ENCODE measurements at regions not wholly inside any gene's neighbourhood (a gene's known extent, or its start where the extent isn't known, plus 50 kb on each side); places are given as distances from the start of the nearest gene placed in this dataset.

GRCh38 chr7:46512891-46513413 lies 591.9 kb upstream of the IGFBP3 start:
- Histone ChIP-seq H3K4me3 (ENCODE audit: low read depth, low read length) (no peak overlapping the region), H3K79me2 (ENCODE audit: control insufficient read depth, insufficient read depth, low read length, poor library complexity) (no peaks in the 10 kb centered on the region), H3K23ac (ENCODE audit: low read length) (no peak overlapping the region), H2BK120ac (ENCODE audit: insufficient read depth, low read length, poor library complexity) (no peak overlapping the region), H3K4me2 (ENCODE audit: low read length) (no peak overlapping the region), H2AK5ac (ENCODE audit: low read length) (no peak overlapping the region), H3K18ac (ENCODE audit: low read length) (no peak overlapping the region), H3K4ac (ENCODE audit: low read depth, low read length) (no peak overlapping the region), H2AFZ (ENCODE audit: insufficient read depth, low read length, poor library complexity) (no peak overlapping the region), H3K36me3 (ENCODE audit: control insufficient read depth in 1 of 2, insufficient read depth in 2 of 2, low read length in 2 of 2) (no peaks in the 10 kb centered on the region), H3K9ac (ENCODE audit: low read length) (no peak overlapping the region), H3K4me1 (ENCODE audit: control insufficient read depth in 1 of 2, insufficient read depth in 2 of 2, low read length in 2 of 2) (no peaks in the 10 kb centered on the region), H3K9me3 (ENCODE audit: insufficient read depth, low read depth, low read length) (peaks cover 1% of the 10 kb centered on the region), H4K8ac (ENCODE audit: low read depth, low read length) (no peak overlapping the region), H4K91ac (ENCODE audit: low read depth, low read length) (no peak overlapping the region), H2BK5ac (ENCODE audit: low read depth, low read length, poor library complexity) (no peak overlapping the region), H3K14ac (ENCODE audit: low read length) (no peak overlapping the region), H3K27ac (ENCODE audit: low read depth, low read length) (no peak overlapping the region), H3K27me3 (ENCODE audit: insufficient read depth, low read length) (no peaks in the 10 kb centered on the region), H4K12ac (ENCODE audit: low read depth, low read length) (no peak overlapping the region), H2BK12ac (ENCODE audit: low read length) (no peak overlapping the region), H3K79me1 (ENCODE audit: low read length) (no peaks in the 10 kb centered on the region)
- WGBS (ENCODE audit: extremely low coverage, insufficient coverage, insufficient read length): no CpG with 5 or more reads among the region's 4 CpGs
- DNase-seq: no peak

GRCh38 chr7:46511442-46512215 lies 590.6 kb upstream of the IGFBP3 start:
- no peaks in the 10 kb centered on the region for H3K79me1 ChIP-seq (ENCODE audit: low read length)
- no peaks in the 10 kb centered on the region for H3K27me3 ChIP-seq (ENCODE audit: insufficient read depth, low read length)
- no peak overlapping the region for H2BK5ac ChIP-seq (ENCODE audit: low read depth, low read length, poor library complexity)
- H3K79me2 ChIP-seq (ENCODE audit: control insufficient read depth, insufficient read depth, low read length, poor library complexity): no peaks in the 10 kb centered on the region
- H3K23ac ChIP-seq (ENCODE audit: low read length): no peak overlapping the region
- no peak overlapping the region for H4K91ac ChIP-seq (ENCODE audit: low read depth, low read length)
- no peak overlapping the region for H3K4me2 ChIP-seq (ENCODE audit: low read length)
- H2BK120ac ChIP-seq (ENCODE audit: insufficient read depth, low read length, poor library complexity): no peak overlapping the region
- no peak overlapping the region for H3K4ac ChIP-seq (ENCODE audit: low read depth, low read length)
- H3K14ac ChIP-seq (ENCODE audit: low read length): no peak overlapping the region
- H3K4me3 ChIP-seq (ENCODE audit: low read depth, low read length): no peak overlapping the region
- peaks cover 1% of the 10 kb centered on the region for H3K9me3 ChIP-seq (ENCODE audit: insufficient read depth, low read depth, low read length)
- H2BK12ac ChIP-seq (ENCODE audit: low read length): no peak overlapping the region
- H3K4me1 ChIP-seq (ENCODE audit: control insufficient read depth in 1 of 2, insufficient read depth in 2 of 2, low read length in 2 of 2): no peaks in the 10 kb centered on the region
- no peak for DNase-seq
- no peak overlapping the region for H4K8ac ChIP-seq (ENCODE audit: low read depth, low read length)
- no peak overlapping the region for H2AFZ ChIP-seq (ENCODE audit: insufficient read depth, low read length, poor library complexity)
- H3K18ac ChIP-seq (ENCODE audit: low read length): no peak overlapping the region
- no peak overlapping the region for H4K12ac ChIP-seq (ENCODE audit: low read depth, low read length)
- no peak overlapping the region for H3K9ac ChIP-seq (ENCODE audit: low read length)
- H3K36me3 ChIP-seq (ENCODE audit: control insufficient read depth in 1 of 2, insufficient read depth in 2 of 2, low read length in 2 of 2): no peaks in the 10 kb centered on the region
- no CpG with 5 or more reads among the region's 3 CpGs for WGBS (ENCODE audit: extremely low coverage, insufficient coverage, insufficient read length)
- no peak overlapping the region for H3K27ac ChIP-seq (ENCODE audit: low read depth, low read length)
- no peak overlapping the region for H2AK5ac ChIP-seq (ENCODE audit: low read length)

GRCh38 chr7:46508583-46508982 lies 587.5 kb upstream of the IGFBP3 start:
- Histone ChIP-seq H2AFZ (ENCODE audit: insufficient read depth, low read length, poor library complexity) (no peak overlapping the region), H3K18ac (ENCODE audit: low read length) (no peak overlapping the region), H3K27me3 (ENCODE audit: insufficient read depth, low read length) (no peaks in the 10 kb centered on the region), H4K91ac (ENCODE audit: low read depth, low read length) (no peak overlapping the region), H3K79me2 (ENCODE audit: control insufficient read depth, insufficient read depth, low read length, poor library complexity) (no peaks in the 10 kb centered on the region), H2BK12ac (ENCODE audit: low read length) (no peak overlapping the region), H2BK120ac (ENCODE audit: insufficient read depth, low read length, poor library complexity) (no peak overlapping the region), H3K79me1 (ENCODE audit: low read length) (no peaks in the 10 kb centered on the region), H2BK5ac (ENCODE audit: low read depth, low read length, poor library complexity) (no peak overlapping the region), H3K14ac (ENCODE audit: low read length) (no peak overlapping the region), H3K4ac (ENCODE audit: low read depth, low read length) (no peak overlapping the region), H4K8ac (ENCODE audit: low read depth, low read length) (no peak overlapping the region), H3K36me3 (ENCODE audit: control insufficient read depth in 1 of 2, insufficient read depth in 2 of 2, low read length in 2 of 2) (no peaks in the 10 kb centered on the region), H3K9me3 (ENCODE audit: insufficient read depth, low read depth, low read length) (peaks cover 1% of the 10 kb centered on the region), H3K4me1 (ENCODE audit: control insufficient read depth in 1 of 2, insufficient read depth in 2 of 2, low read length in 2 of 2) (no peaks in the 10 kb centered on the region), H3K9ac (ENCODE audit: low read length) (no peak overlapping the region), H3K4me2 (ENCODE audit: low read length) (no peak overlapping the region), H3K4me3 (ENCODE audit: low read depth, low read length) (no peak overlapping the region), H3K27ac (ENCODE audit: low read depth, low read length) (no peak overlapping the region), H3K23ac (ENCODE audit: low read length) (no peak overlapping the region), H2AK5ac (ENCODE audit: low read length) (no peak overlapping the region), H4K12ac (ENCODE audit: low read depth, low read length) (no peak overlapping the region)
- no CpG with 5 or more reads among the region's 2 CpGs for WGBS (ENCODE audit: extremely low coverage, insufficient coverage, insufficient read length)
- no peak for DNase-seq

- H3K36me3 ChIP-seq (ENCODE audit: control insufficient read depth in 1 of 2, insufficient read depth in 2 of 2, low read length in 2 of 2): no peaks in the 10 kb centered on the region
- no CpG with 5 or more reads among the region's 4 CpGs for WGBS (ENCODE audit: extremely low coverage, insufficient coverage, insufficient read length)
- H3K9ac ChIP-seq (ENCODE audit: low read length): no peak overlapping the region
- no peak for DNase-seq
- H3K23ac ChIP-seq (ENCODE audit: low read length): no peak overlapping the region
- no peak overlapping the region for H3K4ac ChIP-seq (ENCODE audit: low read depth, low read length)
- peak overlapping the region; percentile 30 for H2BK12ac ChIP-seq (ENCODE audit: low read length)
- no peak overlapping the region for H4K12ac ChIP-seq (ENCODE audit: low read depth, low read length)
- no peaks in the 10 kb centered on the region for H3K79me2 ChIP-seq (ENCODE audit: control insufficient read depth, insufficient read depth, low read length, poor library complexity)
- no peak overlapping the region for H4K91ac ChIP-seq (ENCODE audit: low read depth, low read length)
- H3K79me1 ChIP-seq (ENCODE audit: low read length): no peaks in the 10 kb centered on the region
- H3K4me2 ChIP-seq (ENCODE audit: low read length): no peak overlapping the region
- no peak overlapping the region for H3K27ac ChIP-seq (ENCODE audit: low read depth, low read length)
- peaks cover 1% of the 10 kb centered on the region for H3K9me3 ChIP-seq (ENCODE audit: insufficient read depth, low read depth, low read length)
- no peaks in the 10 kb centered on the region for H3K27me3 ChIP-seq (ENCODE audit: insufficient read depth, low read length)
- H2AK5ac ChIP-seq (ENCODE audit: low read length): no peak overlapping the region
- no peaks in the 10 kb centered on the region for H3K4me1 ChIP-seq (ENCODE audit: control insufficient read depth in 1 of 2, insufficient read depth in 2 of 2, low read length in 2 of 2)
- H2AFZ ChIP-seq (ENCODE audit: insufficient read depth, low read length, poor library complexity): peak overlapping the region; percentile 87
- H4K8ac ChIP-seq (ENCODE audit: low read depth, low read length): no peak overlapping the region
- no peak overlapping the region for H3K4me3 ChIP-seq (ENCODE audit: low read depth, low read length)
- no peak overlapping the region for H3K14ac ChIP-seq (ENCODE audit: low read length)
- no peak overlapping the region for H2BK5ac ChIP-seq (ENCODE audit: low read depth, low read length, poor library complexity)
- H3K18ac ChIP-seq (ENCODE audit: low read length): no peak overlapping the region
- H2BK120ac ChIP-seq (ENCODE audit: insufficient read depth, low read length, poor library complexity): no peak overlapping the region
Measured at GRCh38 chr7:46507560-46507959, 586.5 kb upstream of the IGFBP3 start.
